ENCODE measurements at regions not wholly inside any gene's neighbourhood (a gene's known extent, or its start where the extent isn't known, plus 50 kb on each side); places are given as distances from the start of the nearest gene placed in this dataset.
A peak's percentile ranks its signal among the peaks of the same experiment; 100 is the strongest.
"Not testable (repeated sequence)": the region's sequence is repeated elsewhere in the genome, so short reads cannot be mapped to it uniquely, and the experiment has no call there.

GRCh38 chr20:29119684-29120083 is 2137.8 kb upstream of the DEFB115 start:
- 0 out of 2 replicates have a peak, but pooled peaks have one; percentile 6 for TF ChIP-seq CTCF (IDR thresholded peaks at IDR 0.05)
- not testable (repeated sequence) for TF ChIP-seq ZFX (IDR thresholded peaks at IDR 0.05; ENCODE audit: borderline replicate concordance)
